PC-3 (cell line): ENCODE measurements at regions not wholly inside any gene's neighbourhood (a gene's known extent, or its start where the extent isn't known, plus 50 kb on each side); places are given as distances from the start of the nearest gene placed in this dataset.
A peak's percentile ranks its signal among the peaks of the same experiment; 100 is the strongest.

Source experiments
- ATAC-seq: fragments of 200-7000 bp; cut with Tn5 transposase; 2 replicates; pipeline ENCODE4 v1.9.1; 2020; ENCODE audit warnings: mild to moderate bottlenecking, moderate library complexity
- BruUV-seq: library from RNA; stranded (reverse); fragments of 400-500 nt; replicated peaks from 2 replicates; lab custom pipeline; 2021; lab: Mats Ljungman, UMichigan
- CTCF ChIA-PET: fragments of 300-600 bp; sonication (Branson Sonifier 250); formaldehyde crosslinking; loops from one replicate; lab custom pipeline; 2022; ENCODE audit warnings: antibody characterized with exemption; lab: Charles Lee
- POLR2A ChIA-PET: fragments of 300-600 bp; sonication (Branson Sonifier 250); formaldehyde crosslinking; loops from one replicate; lab custom pipeline; 2022; ENCODE audit warnings: antibody characterized with exemption; ENCODE audit not compliant: unreplicated experiment; lab: Charles Lee
- DNase-seq: peaks from one replicate; pipeline ENCODE4 v3.0.0-alpha.2; 2015
- H2AFZ ChIP-seq: fragments of 300-600 bp; sonication (generic); 2 replicates; pipeline ENCODE4 v1.6.0; 2016; ENCODE audit warnings: antibody characterized with exemption, low read length
- H3F3A ChIP-seq: fragments of 300-600 bp; sonication (generic); one replicate; pipeline ENCODE4 v1.6.0; 2017; ENCODE audit warnings: antibody characterized with exemption, low read length, control low read depth, mild to moderate bottlenecking; ENCODE audit not compliant: unreplicated experiment
- H3K27ac ChIP-seq: fragments of 300-600 bp; sonication (generic); 2 replicates; pipeline ENCODE4 v1.5.1; 2016; ENCODE audit warnings: mild to moderate bottlenecking, low read length
- H3K27me3 ChIP-seq: fragments of 300-600 bp; sonication (generic); 2 replicates; pipeline ENCODE4 v1.6.1; 2016; ENCODE audit warnings: low read length, mixed read lengths
- H3K36me3 ChIP-seq: fragments of 300-600 bp; sonication (generic); 2 replicates; pipeline ENCODE4 v1.6.1; 2016; ENCODE audit warnings: low read depth, mixed run types, low read length, mixed read lengths
- H3K4me1 ChIP-seq: fragments of 300-600 bp; sonication (generic); 2 replicates; pipeline ENCODE4 v1.5.1; 2016; ENCODE audit warnings: low read length; ENCODE audit not compliant: insufficient read depth
- H3K4me2 ChIP-seq: fragments of 300-600 bp; sonication (generic); 2 replicates; pipeline ENCODE4 v1.6.0; 2016; ENCODE audit warnings: low read length
- H3K4me3 ChIP-seq: fragments of 300-600 bp; sonication (generic); 2 replicates; pipeline ENCODE4 v1.5.1; 2016; ENCODE audit warnings: mild to moderate bottlenecking, low read length, mixed read lengths
- H3K79me2 ChIP-seq: fragments of 300-600 bp; sonication (generic); 2 replicates; pipeline ENCODE4 v1.6.1; 2017; ENCODE audit warnings: low read length, mixed read lengths
- H3K9ac ChIP-seq: fragments of 300-600 bp; sonication (generic); 2 replicates; pipeline ENCODE4 v1.6.0; 2016; ENCODE audit warnings: mild to moderate bottlenecking, low read length
- H3K9me2 ChIP-seq: fragments of 300-600 bp; sonication (generic); replicated peaks from 2 replicates; pipeline ENCODE4 v1.6.1; 2016; ENCODE audit warnings: mixed run types, low read length, mixed read lengths
- H3K9me3 ChIP-seq: fragments of 300-600 bp; sonication (generic); 2 replicates; pipeline ENCODE4 v1.6.1; 2016; ENCODE audit warnings: low read length, mixed read lengths
- H4K20me1 ChIP-seq: fragments of 300-600 bp; sonication (generic); 2 replicates; pipeline ENCODE4 v1.6.1; 2016; ENCODE audit warnings: low read length, mixed read lengths
- EZH2 ChIP-seq: fragments of 300-600 bp; sonication (generic); IDR thresholded peaks from one replicate; pipeline ENCODE4 v1.6.1; 2017; ENCODE audit warnings: antibody characterized with exemption, mild to moderate bottlenecking, low read length; ENCODE audit not compliant: unreplicated experiment
- EZH2phosphoT487 ChIP-seq: fragments of 300-600 bp; sonication (generic); IDR thresholded peaks from 2 replicates; pipeline ENCODE4 v1.6.1; 2018; ENCODE audit warnings: mild to moderate bottlenecking, antibody characterized with exemption, low read length, borderline replicate concordance
- intact Hi-C: fragments of 100-400 bp; cut with micrococcal nuclease; formaldehyde crosslinking; loops from 2 replicates; pipeline ENCODE4 v1.9.0; 2023
- TF ChIP-seq, protein P1 (sequence below): fragments of 300-600 bp; sonication (generic); conservative IDR thresholded peaks from 2 replicates; pipeline ENCODE4 v1.5.1; 2017; ENCODE audit warnings: antibody characterized with exemption, low read depth, mild to moderate bottlenecking, low read length

DNA sequence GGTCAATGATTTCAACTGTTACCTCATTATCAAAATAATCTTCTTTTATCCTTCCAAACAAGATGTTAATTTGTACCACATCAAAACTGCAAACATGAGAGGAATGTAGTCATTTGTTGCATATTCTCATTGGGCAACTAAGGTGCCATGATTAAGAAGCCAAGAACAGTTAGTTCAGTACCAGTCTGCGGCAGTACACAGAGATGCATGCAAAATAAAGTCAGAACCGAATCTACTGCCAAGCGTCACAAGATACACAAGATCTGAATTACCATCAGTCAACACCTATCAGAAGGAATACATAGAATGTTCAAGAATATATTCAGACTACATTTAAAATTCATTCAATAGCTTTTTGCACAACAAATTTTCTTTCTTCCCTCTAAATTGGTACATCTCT lies 127.6 kb upstream of the SPATA12 start:
- Histone ChIP-seq H3K4me1 (peaks cover 28% of the 10 kb centered on the region), H3K4me3 (no peak overlapping the region), H3K36me3 (no peaks in the 10 kb centered on the region), H3K9me2 (no peaks in the 10 kb centered on the region), H3K79me2 (no peaks in the 10 kb centered on the region), H3K27ac (no peak overlapping the region), H3K9me3 (no peaks in the 10 kb centered on the region), H2AFZ (no peak overlapping the region), H4K20me1 (no peaks in the 10 kb centered on the region), H3K4me2 (no peak overlapping the region), H3F3A (no peaks in the 10 kb centered on the region), H3K27me3 (no peaks in the 10 kb centered on the region), H3K9ac (no peak overlapping the region)
- ChIA-PET POLR2A (no interaction called here), CTCF (no interaction called here)
- BruUV-seq, result no TSS peak
- no peak for DNase-seq
- ATAC-seq, result no peak
- intact Hi-C loops, result no loop called here
- TF ChIP-seq EZH2phosphoT487 (no peak), EZH2 (no peak)
- TF ChIP-seq, protein P1, sequence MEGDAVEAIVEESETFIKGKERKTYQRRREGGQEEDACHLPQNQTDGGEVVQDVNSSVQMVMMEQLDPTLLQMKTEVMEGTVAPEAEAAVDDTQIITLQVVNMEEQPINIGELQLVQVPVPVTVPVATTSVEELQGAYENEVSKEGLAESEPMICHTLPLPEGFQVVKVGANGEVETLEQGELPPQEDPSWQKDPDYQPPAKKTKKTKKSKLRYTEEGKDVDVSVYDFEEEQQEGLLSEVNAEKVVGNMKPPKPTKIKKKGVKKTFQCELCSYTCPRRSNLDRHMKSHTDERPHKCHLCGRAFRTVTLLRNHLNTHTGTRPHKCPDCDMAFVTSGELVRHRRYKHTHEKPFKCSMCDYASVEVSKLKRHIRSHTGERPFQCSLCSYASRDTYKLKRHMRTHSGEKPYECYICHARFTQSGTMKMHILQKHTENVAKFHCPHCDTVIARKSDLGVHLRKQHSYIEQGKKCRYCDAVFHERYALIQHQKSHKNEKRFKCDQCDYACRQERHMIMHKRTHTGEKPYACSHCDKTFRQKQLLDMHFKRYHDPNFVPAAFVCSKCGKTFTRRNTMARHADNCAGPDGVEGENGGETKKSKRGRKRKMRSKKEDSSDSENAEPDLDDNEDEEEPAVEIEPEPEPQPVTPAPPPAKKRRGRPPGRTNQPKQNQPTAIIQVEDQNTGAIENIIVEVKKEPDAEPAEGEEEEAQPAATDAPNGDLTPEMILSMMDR, result no peak

DNA sequence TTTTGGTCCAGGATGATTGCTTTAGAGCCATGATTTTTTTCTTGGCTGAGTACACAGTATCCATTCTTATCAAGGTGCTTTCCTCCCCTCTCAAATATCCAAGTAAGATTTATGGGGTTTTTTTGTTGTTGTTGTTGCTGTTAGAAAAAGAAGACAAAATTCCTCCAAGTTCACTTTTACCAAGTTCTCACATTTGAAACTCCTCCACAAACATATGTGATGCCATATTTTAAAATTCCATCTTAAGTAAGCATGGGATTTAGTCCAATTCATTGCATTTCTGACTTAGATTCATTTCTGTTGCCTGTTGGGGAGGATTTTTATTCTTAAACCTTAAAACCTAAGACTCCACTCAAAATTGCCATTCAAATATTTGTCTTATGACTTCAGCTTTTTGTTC lies 128.6 kb upstream of the SPATA12 start:
- Histone ChIP-seq H3K9ac (no peak overlapping the region), H4K20me1 (no peaks in the 10 kb centered on the region), H3K9me2 (no peaks in the 10 kb centered on the region), H3K27ac (peak overlapping the region; percentile 64; the same call in 1 of the 2 replicates), H3K36me3 (no peaks in the 10 kb centered on the region), H3K4me1 (peaks cover 27% of the 10 kb centered on the region), H3K4me2 (no peak overlapping the region), H3K9me3 (no peaks in the 10 kb centered on the region), H3K4me3 (no peak overlapping the region), H2AFZ (no peak overlapping the region), H3K27me3 (no peaks in the 10 kb centered on the region), H3K79me2 (no peaks in the 10 kb centered on the region), H3F3A (no peaks in the 10 kb centered on the region)
- TF ChIP-seq EZH2phosphoT487 (no peak), EZH2 (no peak)
- TF ChIP-seq, protein P1, result no peak
- DNase-seq (no peak), ATAC-seq (no peak)
- ChIA-PET CTCF (no interaction called here), POLR2A (no interaction called here)
- BruUV-seq, result no TSS peak
- intact Hi-C loops, result no loop called here

DNA sequence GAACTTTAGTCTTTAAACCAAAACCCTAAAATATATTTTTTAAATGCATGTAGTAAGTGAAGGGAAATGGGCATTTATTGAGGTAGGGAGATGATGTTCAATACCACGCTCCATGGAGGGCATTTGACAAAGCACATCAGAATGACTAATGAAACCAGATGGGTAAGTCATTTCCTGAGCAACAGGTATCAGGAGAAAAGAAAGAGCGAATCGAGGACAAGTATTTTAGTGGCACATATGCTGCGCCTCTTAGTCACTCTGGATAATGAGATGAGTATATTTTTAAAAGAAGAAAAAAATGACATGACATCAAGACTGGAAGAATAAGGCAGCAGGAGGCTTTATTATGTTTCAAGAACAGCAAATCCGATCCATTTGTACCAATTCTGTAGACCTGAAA lies 129.0 kb upstream of the ARHGEF3 start:
- H3K4me3 ChIP-seq, result no peak overlapping the region
- H3K9ac ChIP-seq, result no peak overlapping the region; the same call in 1 of the 2 replicates
- H3K9me3 ChIP-seq, result no peaks in the 10 kb centered on the region
- no peaks in the 10 kb centered on the region for H3K36me3 ChIP-seq
- intact Hi-C loops, result no loop called here
- no peak overlapping the region for H2AFZ ChIP-seq
- TF ChIP-seq, protein P1, result no peak
- no peak for TF ChIP-seq EZH2
- no peak for TF ChIP-seq EZH2phosphoT487
- BruUV-seq, result no TSS peak
- H3K79me2 ChIP-seq, result no peaks in the 10 kb centered on the region
- H3K27ac ChIP-seq, result peak overlapping the region; percentile 64
- no peaks in the 10 kb centered on the region for H3K27me3 ChIP-seq
- peak; percentile 88 for DNase-seq
- H3K4me2 ChIP-seq, result peak overlapping the region; percentile 30
- H3K4me1 ChIP-seq, result peaks cover 34% of the 10 kb centered on the region
- no peaks in the 10 kb centered on the region for H3K9me2 ChIP-seq
- H4K20me1 ChIP-seq, result no peaks in the 10 kb centered on the region
- POLR2A ChIA-PET, result no interaction called here
- ATAC-seq, result peak; percentile 87
- CTCF ChIA-PET, result interaction anchor here (0.7 kb wide), 1 partner anchor 116 kb away, joined by 3 read pairs; no protein-coding TSS in a partner anchor
- no peaks in the 10 kb centered on the region for H3F3A ChIP-seq
